HG03571 (cell line): ENCODE measurements at regions not wholly inside any gene's neighbourhood (a gene's known extent, or its start where the extent isn't known, plus 50 kb on each side); places are given as distances from the start of the nearest gene placed in this dataset.
"Not testable (repeated sequence)": the region's sequence is repeated elsewhere in the genome, so short reads cannot be mapped to it uniquely, and the experiment has no call there.

Experiments
- ATAC-seq: cut with Tn5 transposase; IDR thresholded peaks from one replicate; pipeline ENCODE4 v1.9.1; 2021; ENCODE audit not compliant: unreplicated experiment

- ATAC-seq, result no peak
Measured at GRCh38 chr1:29387210-29387609, 150.9 kb downstream of the PTPRU start.

- not testable (repeated sequence) for ATAC-seq
Measured at GRCh38 chr1:29386453-29386852, 150.1 kb downstream of the PTPRU start.

- no peak for ATAC-seq
Measured at GRCh38 chr1:29385966-29386365, 149.6 kb downstream of the PTPRU start.

- no peak for ATAC-seq
Measured at GRCh38 chr1:29384496-29385015, 148.2 kb downstream of the PTPRU start.

GRCh38 chr1:29383746-29384371 is 147.5 kb downstream of the PTPRU start:
- ATAC-seq, result no peak

- no peak for ATAC-seq
Measured at GRCh38 chr1:29382851-29383745, 146.8 kb downstream of the PTPRU start.

GRCh38 chr1:29381426-29381825 is 145.1 kb downstream of the PTPRU start:
- ATAC-seq, result no peak

GRCh38 chr1:29380532-29380931 is 144.2 kb downstream of the PTPRU start:
- no peak for ATAC-seq

GRCh38 chr1:29379443-29380073 is 143.2 kb downstream of the PTPRU start:
- ATAC-seq, result no peak
